ENCODE measurements at regions not wholly inside any gene's neighbourhood (a gene's known extent, or its start where the extent isn't known, plus 50 kb on each side); places are given as distances from the start of the nearest gene placed in this dataset.

DNA sequence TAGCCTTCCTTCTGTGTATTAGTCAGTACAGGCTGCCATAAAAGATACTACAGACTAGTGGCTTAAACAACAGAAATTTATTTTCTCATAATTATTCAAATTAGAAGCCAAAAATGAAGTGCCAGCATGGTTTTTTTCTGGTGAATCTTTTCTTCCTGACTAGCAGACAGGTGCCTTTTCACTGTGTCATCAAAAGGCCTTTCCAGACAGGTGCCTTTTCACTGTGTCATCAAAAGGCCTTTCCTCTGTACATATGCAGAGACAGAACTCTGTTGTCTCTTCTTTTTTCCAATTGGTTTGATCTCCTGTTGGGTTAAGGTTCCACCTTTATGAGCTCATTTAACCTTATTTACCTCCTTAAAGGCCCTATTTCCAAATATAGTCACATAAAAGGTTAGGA, 599.9 kb downstream of the ISL1 start:
- TF ChIP-seq CTCF (IDR thresholded peaks at IDR 0.05), result no peak
- no peak for TF ChIP-seq POLR2A (IDR thresholded peaks at IDR 0.05)
